Common myeloid progenitor, CD34-positive (primary cell): ENCODE measurements at regions not wholly inside any gene's neighbourhood (a gene's known extent, or its start where the extent isn't known, plus 50 kb on each side); places are given as distances from the start of the nearest gene placed in this dataset.

Experiments
- CTCF ChIA-PET: fragments of 350-600 bp; sonication (Branson Sonifier 250); formaldehyde crosslinking; loops from one replicate; lab custom pipeline; 2021; ENCODE audit warnings: antibody characterized with exemption; lab: Charles Lee
- POLR2A ChIA-PET: fragments of 350-600 bp; sonication (Branson Sonifier 250); formaldehyde crosslinking; loops from one replicate; lab custom pipeline; 2021; ENCODE audit warnings: antibody characterized with exemption; lab: Charles Lee
- DNase-seq, 3 donors: peaks; one replicate each; pipeline versions ENCODE4 v3.0.0 to v3.0.0-alpha.2; 2013
- H3K27ac ChIP-seq, 2 experiments: 1 replicate in 1 of 2; 2 replicates in 1 of 2; pipeline ENCODE4 v1.7.0; 2013; ENCODE audit warnings: inconsistent platforms in 2 of 2, low read length in 2 of 2, mild to moderate bottlenecking in 2 of 2, low read depth in 1 of 2, moderate library complexity in 1 of 2; ENCODE audit not compliant: severe bottlenecking in 2 of 2, insufficient read depth in 1 of 2, poor library complexity in 1 of 2
- H3K27me3 ChIP-seq, 5 experiments: replicated peaks in 2 of 5; 1 replicate in 3 of 5; 2 replicates in 2 of 5; pipeline versions ENCODE4 v1.6.1 to v1.7.0; 2013; ENCODE audit warnings: low read length in 4 of 5, mild to moderate bottlenecking in 2 of 5, moderate library complexity in 2 of 5, inconsistent platforms in 1 of 5; ENCODE audit not compliant: insufficient read depth in 5 of 5, control insufficient read depth in 4 of 5
- H3K36me3 ChIP-seq, 4 experiments: 1 replicate in 2 of 4; 2 replicates in 2 of 4; pipeline versions ENCODE4 v1.6.1 to v1.7.0; 2013; ENCODE audit warnings: low read length in 3 of 4, control low read depth in 1 of 4, mild to moderate bottlenecking in 1 of 4; ENCODE audit not compliant: control insufficient read depth in 4 of 4, insufficient read depth in 4 of 4
- H3K4me1 ChIP-seq, 4 experiments: 1 replicate in 3 of 4; 2 replicates in 1 of 4; pipeline versions ENCODE4 v1.6.1 to v1.7.1; 2013; ENCODE audit warnings: low read length in 3 of 4, mild to moderate bottlenecking in 3 of 4, control low read depth in 1 of 4, inconsistent platforms in 1 of 4, moderate library complexity in 1 of 4; ENCODE audit not compliant: control insufficient read depth in 4 of 4, insufficient read depth in 4 of 4; ENCODE audit errors: control extremely low read depth in 1 of 4
- H3K4me3 ChIP-seq, 7 experiments: 1 replicate in 4 of 7; 2 replicates in 3 of 7; pipeline versions ENCODE4 v1.5.1 to v1.7.0; 2013; ENCODE audit warnings: mild to moderate bottlenecking in 7 of 7, low read length in 6 of 7, moderate library complexity in 6 of 7, inconsistent platforms in 2 of 7, low read depth in 2 of 7, control low read depth in 1 of 7; ENCODE audit not compliant: insufficient read depth in 4 of 7, control insufficient read depth in 1 of 7; ENCODE audit errors: extremely low read depth in 1 of 7
- H3K9me3 ChIP-seq, 5 experiments: 1 replicate in 4 of 5; 2 replicates in 1 of 5; pipeline versions ENCODE4 v1.6.1 to v1.7.1; 2013; ENCODE audit warnings: low read length in 4 of 5, mild to moderate bottlenecking in 2 of 5, inconsistent platforms in 1 of 5, low read depth in 1 of 5, moderate library complexity in 1 of 5; ENCODE audit not compliant: control insufficient read depth in 4 of 5, insufficient read depth in 2 of 5; ENCODE audit errors: control extremely low read depth in 1 of 5
- WGBS: methylation state at CpG from one replicate; pipeline ENCODE4 v1.1.5; 2013; ENCODE audit not compliant: insufficient coverage; 5-methylcytosine and 5-hydroxymethylcytosine counted together

- ChIA-PET CTCF (no interaction called here), POLR2A (no interaction called here)
- DNase-seq: no peak
- H3K4me1 ChIP-seq: no peaks in the 10 kb centered on the region
- WGBS: 82% methylated on average over 1 of the region's 1 CpG
- no peaks in the 10 kb centered on the region for H3K36me3 ChIP-seq
- no peak overlapping the region for H3K4me3 ChIP-seq
- peaks cover 0 to 3% (median 0%) of the 10 kb centered on the region in 5 experiments for H3K27me3 ChIP-seq
- no peaks in the 10 kb centered on the region for H3K9me3 ChIP-seq
- no peak overlapping the region for H3K27ac ChIP-seq
Measured at GRCh38 chr5:115459855-115460341, 84.7 kb downstream of the FEM1C start.

GRCh38 chr5:115458416-115458815 is 86.2 kb downstream of the FEM1C start:
- CTCF ChIA-PET: no interaction called here
- POLR2A ChIA-PET: no interaction called here
- no CpG with 5 or more reads among the region's 1 CpG for WGBS

GRCh38 chr5:115458003-115458409 is 86.6 kb downstream of the FEM1C start:
- no peak overlapping the region for H3K4me3 ChIP-seq
- ChIA-PET CTCF (no interaction called here), POLR2A (no interaction called here)
- no peaks in the 10 kb centered on the region for H3K4me1 ChIP-seq
- no peaks in the 10 kb centered on the region for H3K36me3 ChIP-seq
- peaks cover 0 to 3% (median 0%) of the 10 kb centered on the region in 5 experiments for H3K27me3 ChIP-seq
- H3K9me3 ChIP-seq: no peaks in the 10 kb centered on the region
- no peak for DNase-seq
- 100% methylated on average over 1 of the region's 4 CpGs for WGBS
- no peak overlapping the region for H3K27ac ChIP-seq

More at GRCh38 chr5:115458416-115458815, 86.2 kb downstream of the FEM1C start:
- H3K4me3 ChIP-seq: no peak overlapping the region
- no peaks in the 10 kb centered on the region for H3K4me1 ChIP-seq
- no peak overlapping the region for H3K27ac ChIP-seq
- H3K36me3 ChIP-seq: no peaks in the 10 kb centered on the region
- H3K27me3 ChIP-seq: peaks cover 0 to 3% (median 0%) of the 10 kb centered on the region in 5 experiments
- DNase-seq: no peak
- H3K9me3 ChIP-seq: no peaks in the 10 kb centered on the region

- no peaks in the 10 kb centered on the region for H3K9me3 ChIP-seq
- no peak for DNase-seq
- POLR2A ChIA-PET: no interaction called here
- CTCF ChIA-PET: no interaction called here
- H3K4me1 ChIP-seq: no peaks in the 10 kb centered on the region
- H3K27me3 ChIP-seq: peaks cover 0 to 3% (median 0%) of the 10 kb centered on the region in 5 experiments
- H3K4me3 ChIP-seq: no peak overlapping the region
- H3K36me3 ChIP-seq: no peaks in the 10 kb centered on the region
- no peak overlapping the region for H3K27ac ChIP-seq
- 100% methylated on average over 1 of the region's 6 CpGs for WGBS
Measured at GRCh38 chr5:115457571-115457970, 87.0 kb downstream of the FEM1C start.

GRCh38 chr5:115456539-115457040 is 88.0 kb downstream of the FEM1C start:
- H3K4me3 ChIP-seq: no peak overlapping the region
- CTCF ChIA-PET: no interaction called here
- H3K4me1 ChIP-seq: no peaks in the 10 kb centered on the region
- peaks cover 0 to 2% (median 0%) of the 10 kb centered on the region in 5 experiments for H3K27me3 ChIP-seq
- H3K9me3 ChIP-seq: no peaks in the 10 kb centered on the region
- H3K27ac ChIP-seq: no peak overlapping the region
- no peak for DNase-seq
- no peaks in the 10 kb centered on the region for H3K36me3 ChIP-seq
- 90% methylated on average over 5 of the region's 7 CpGs for WGBS
- POLR2A ChIA-PET: no interaction called here

GRCh38 chr5:115456056-115456455 is 88.5 kb downstream of the FEM1C start:
- Histone ChIP-seq H3K27ac (no peak overlapping the region), H3K4me1 (no peaks in the 10 kb centered on the region)

GRCh38 chr5:115455301-115455707 is 89.3 kb downstream of the FEM1C start:
- H3K9me3 ChIP-seq: no peaks in the 10 kb centered on the region
- H3K4me3 ChIP-seq: no peak overlapping the region
- H3K27me3 ChIP-seq: peaks cover 0 to 2% (median 0%) of the 10 kb centered on the region in 5 experiments
- 92% methylated on average over 6 of the region's 6 CpGs for WGBS
- POLR2A ChIA-PET: no interaction called here
- no peak overlapping the region for H3K27ac ChIP-seq
- DNase-seq: no peak
- H3K36me3 ChIP-seq: no peaks in the 10 kb centered on the region
- CTCF ChIA-PET: no interaction called here
- H3K4me1 ChIP-seq: no peaks in the 10 kb centered on the region

More at GRCh38 chr5:115456056-115456455, 88.5 kb downstream of the FEM1C start:
- no peak overlapping the region for H3K4me3 ChIP-seq
- peaks cover 0 to 2% (median 0%) of the 10 kb centered on the region in 5 experiments for H3K27me3 ChIP-seq
- no peak for DNase-seq
- POLR2A ChIA-PET: no interaction called here
- WGBS: no CpG with 5 or more reads among the region's 4 CpGs
- no peaks in the 10 kb centered on the region for H3K36me3 ChIP-seq
- CTCF ChIA-PET: no interaction called here
- no peaks in the 10 kb centered on the region for H3K9me3 ChIP-seq
